ENCODE measurements at regions not wholly inside any gene's neighbourhood (a gene's known extent, or its start where the extent isn't known, plus 50 kb on each side); places are given as distances from the start of the nearest gene placed in this dataset.

DNA sequence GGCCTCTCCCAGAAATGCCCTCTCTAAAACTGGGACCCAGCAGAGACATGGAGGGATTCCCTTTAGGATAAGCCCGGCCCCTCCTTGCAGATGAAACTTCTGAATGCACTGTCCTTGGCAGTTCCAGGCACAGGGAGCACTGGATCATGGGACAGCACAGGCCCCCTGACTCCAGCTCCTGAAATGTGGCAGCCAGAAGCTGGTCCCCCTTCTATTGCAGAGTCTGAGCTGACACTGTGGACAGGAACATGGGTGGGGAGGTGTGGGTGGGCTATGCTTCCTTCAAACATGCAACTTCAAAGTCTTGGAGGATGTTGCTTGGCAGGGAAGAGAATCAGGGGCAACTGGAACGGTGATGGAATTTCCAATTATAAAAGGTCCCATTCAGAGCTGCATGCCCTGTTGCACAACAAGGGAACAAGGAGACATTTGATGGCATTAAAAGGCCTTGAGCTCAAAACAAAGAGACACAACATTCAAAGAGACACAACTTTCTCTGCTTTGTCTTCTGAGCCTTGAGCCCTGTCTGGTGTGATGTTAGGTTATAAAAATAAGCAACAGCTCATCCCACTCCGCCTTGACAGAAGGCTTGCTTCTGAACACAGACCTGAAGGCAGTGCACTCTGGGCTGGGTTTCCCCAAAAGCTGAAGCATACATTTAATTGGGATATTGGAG lies 239.0 kb downstream of the OSR1 start:
- Histone ChIP-seq H3K4me3 (no peak overlapping the region), H3K27me3 (no peaks in the 10 kb centered on the region), H3K36me3 (no peaks in the 10 kb centered on the region), H3K9me3 (no peaks in the 10 kb centered on the region), H3K4me1 (no peaks in the 10 kb centered on the region), H3K27ac (no peak overlapping the region)
- DNase-seq: no peak
- in situ Hi-C loops (cut with MboI; ENCODE audit: low pct_ligation_motif_present in 1 of 4, low pct_unique_long_range_greater_than_20kb in 1 of 4, low sequenced_read_pairs in 3 of 4) (no loop called here), intact Hi-C loops (cut with DNase I; ENCODE audit: low total_unique reads) (no loop called here)
- 74 to 77% methylated on average over 2 to 3 of the region's 3 CpGs for WGBS, 2 donors (ENCODE audit: low coverage in 1 of 2)
- TF ChIP-seq CTCF (IDR thresholded peaks at IDR 0.05) (no peak), POLR2AphosphoS5 (IDR thresholded peaks at IDR 0.05) (no peak), POLR2A (IDR thresholded peaks at IDR 0.05) (no peak), EP300 (IDR thresholded peaks at IDR 0.05; ENCODE audit: low read depth) (no peak)

DNA sequence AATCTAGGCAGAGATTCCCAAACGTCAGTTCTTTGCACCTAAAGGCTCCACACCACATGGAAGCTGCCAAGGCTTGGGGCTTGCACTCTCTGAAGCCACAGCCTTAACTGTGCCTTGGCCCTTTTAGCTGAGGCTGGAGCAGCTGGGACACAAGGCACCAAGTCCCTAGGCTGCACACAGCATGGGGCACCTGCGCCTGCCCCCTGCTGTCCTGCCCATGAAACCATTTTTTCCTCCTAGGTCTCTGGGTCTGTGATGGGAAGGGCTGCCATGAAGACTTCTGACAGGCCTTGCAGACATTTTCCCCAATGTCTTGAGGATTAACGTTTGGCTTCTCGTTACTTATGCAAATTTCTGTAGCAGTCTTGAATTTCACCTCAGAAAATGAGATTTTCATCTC lies 241.5 kb downstream of the OSR1 start:
- no peaks in the 10 kb centered on the region for H3K4me1 ChIP-seq
- TF ChIP-seq CTCF (IDR thresholded peaks at IDR 0.05) (no peak), POLR2A (IDR thresholded peaks at IDR 0.05) (no peak), EP300 (IDR thresholded peaks at IDR 0.05; ENCODE audit: low read depth) (no peak), POLR2AphosphoS5 (IDR thresholded peaks at IDR 0.05) (no peak)
- no peaks in the 10 kb centered on the region for H3K27me3 ChIP-seq
- in situ Hi-C loops (cut with MboI; ENCODE audit: low pct_ligation_motif_present in 1 of 4, low pct_unique_long_range_greater_than_20kb in 1 of 4, low sequenced_read_pairs in 3 of 4): no loop called here
- intact Hi-C loops (cut with DNase I; ENCODE audit: low total_unique reads): no loop called here
- H3K9me3 ChIP-seq: no peaks in the 10 kb centered on the region
- no peak for DNase-seq
- WGBS, 2 donors (ENCODE audit: low coverage in 1 of 2): 50 to 65% methylated on average over 2 to 3 of the region's 4 CpGs
- no peak overlapping the region for H3K4me3 ChIP-seq
- no peak overlapping the region for H3K27ac ChIP-seq
- H3K36me3 ChIP-seq: no peaks in the 10 kb centered on the region

DNA sequence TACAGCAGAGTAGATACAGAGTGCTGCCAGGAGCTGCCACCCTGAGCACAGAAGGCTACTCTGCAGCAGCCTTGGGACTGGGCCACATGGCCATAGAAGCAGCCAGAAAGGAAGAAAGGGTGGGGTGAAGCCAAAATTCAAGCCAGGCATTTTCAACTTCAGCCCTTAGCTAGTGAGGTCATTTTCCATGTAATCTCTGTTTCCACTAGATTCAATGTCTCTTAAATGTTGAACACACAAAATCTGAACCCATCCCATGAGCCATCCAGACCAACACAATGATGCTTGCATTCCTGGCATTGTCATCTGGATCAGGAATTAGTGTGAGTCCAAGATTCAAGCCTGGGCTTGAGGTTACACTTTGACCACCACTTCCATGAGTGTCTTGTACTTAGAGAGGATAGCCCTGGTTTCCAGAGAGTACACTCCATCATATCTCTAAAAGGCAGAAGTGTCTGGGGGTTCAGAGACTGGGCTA lies 243.6 kb downstream of the OSR1 start:
- H3K27me3 ChIP-seq: no peaks in the 10 kb centered on the region
- no peak overlapping the region for H3K27ac ChIP-seq
- no peaks in the 10 kb centered on the region for H3K4me1 ChIP-seq
- intact Hi-C loops (cut with DNase I; ENCODE audit: low total_unique reads) (no loop called here), in situ Hi-C loops (cut with MboI; ENCODE audit: low pct_ligation_motif_present in 1 of 4, low pct_unique_long_range_greater_than_20kb in 1 of 4, low sequenced_read_pairs in 3 of 4) (no loop called here)
- no peak overlapping the region for H3K4me3 ChIP-seq
- H3K36me3 ChIP-seq: no peaks in the 10 kb centered on the region
- no peaks in the 10 kb centered on the region for H3K9me3 ChIP-seq
- TF ChIP-seq CTCF (IDR thresholded peaks at IDR 0.05) (no peak), POLR2AphosphoS5 (IDR thresholded peaks at IDR 0.05) (no peak), EP300 (IDR thresholded peaks at IDR 0.05; ENCODE audit: low read depth) (no peak), POLR2A (IDR thresholded peaks at IDR 0.05) (no peak)
- DNase-seq: no peak

DNA sequence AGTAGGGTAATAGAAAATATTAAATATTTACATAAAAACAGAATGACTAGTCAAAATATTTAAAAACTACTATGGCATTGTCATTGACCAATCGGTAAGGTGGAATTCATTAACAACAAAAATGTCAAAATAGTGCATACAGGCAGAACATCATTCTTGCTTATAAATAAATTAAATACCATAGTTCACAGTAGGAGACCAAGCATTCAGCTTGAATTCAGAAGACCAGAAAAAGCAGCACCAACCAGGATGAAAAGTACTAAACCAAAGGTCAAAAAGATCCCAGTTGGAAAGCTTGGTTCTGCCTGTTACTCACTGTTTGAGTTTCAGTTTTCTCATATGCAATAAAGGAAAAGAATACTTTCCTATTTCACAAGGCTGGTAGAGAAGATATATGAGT lies 244.3 kb downstream of the OSR1 start:
- 25 to 36% methylated on average over 1 of the region's 1 CpG for WGBS, 2 donors (ENCODE audit: low coverage in 1 of 2)
- in situ Hi-C loops (cut with MboI; ENCODE audit: low pct_ligation_motif_present in 1 of 4, low pct_unique_long_range_greater_than_20kb in 1 of 4, low sequenced_read_pairs in 3 of 4): no loop called here
- Histone ChIP-seq H3K4me3 (no peak overlapping the region), H3K36me3 (no peaks in the 10 kb centered on the region), H3K27ac (no peak overlapping the region), H3K9me3 (no peaks in the 10 kb centered on the region), H3K27me3 (no peaks in the 10 kb centered on the region), H3K4me1 (no peaks in the 10 kb centered on the region)
- DNase-seq: no peak
- intact Hi-C loops (cut with DNase I; ENCODE audit: low total_unique reads): no loop called here
- TF ChIP-seq POLR2A (IDR thresholded peaks at IDR 0.05) (no peak), POLR2AphosphoS5 (IDR thresholded peaks at IDR 0.05) (no peak), EP300 (IDR thresholded peaks at IDR 0.05; ENCODE audit: low read depth) (no peak), CTCF (IDR thresholded peaks at IDR 0.05) (no peak)
